GM23338 (cell line): ENCODE measurements at regions not wholly inside any gene's neighbourhood (a gene's known extent, or its start where the extent isn't known, plus 50 kb on each side); places are given as distances from the start of the nearest gene placed in this dataset.

ENCODE experiments used
- ATAC-seq: fragments of 200-7000 bp; cut with Tn5 transposase; 3 replicates; pipeline ENCODE4 v1.9.1; 2020
- DNase-seq: peaks from one replicate; pipeline ENCODE4 v3.0.0-alpha.2; 2015; ENCODE audit warnings: low spot score
- H2AFZ ChIP-seq: fragments of 200-600 bp; sonication (generic); 2 replicates; pipeline ENCODE4 v1.8.0; 2016; ENCODE audit warnings: antibody characterized with exemption, mild to moderate bottlenecking, moderate library complexity
- H3F3A ChIP-seq: fragments of 200-600 bp; sonication (generic); replicated peaks from 2 replicates; pipeline ENCODE4 v1.8.0; 2017; ENCODE audit warnings: antibody characterized with exemption, mixed run types, low read depth
- H3K27ac ChIP-seq: fragments of 200-600 bp; sonication (generic); 2 replicates; pipeline ENCODE4 v1.6.1; 2016; ENCODE audit warnings: low read depth
- H3K27me3 ChIP-seq: fragments of 200-600 bp; sonication (generic); 2 replicates; pipeline ENCODE4 v1.8.0; 2016; ENCODE audit warnings: mild to moderate bottlenecking, mixed run types, moderate library complexity; ENCODE audit not compliant: insufficient read depth
- H3K36me3 ChIP-seq: fragments of 200-600 bp; sonication (generic); 2 replicates; pipeline ENCODE4 v1.8.0; 2016; ENCODE audit warnings: mild to moderate bottlenecking; ENCODE audit not compliant: insufficient read depth
- H3K4me1 ChIP-seq: fragments of 200-600 bp; sonication (generic); 2 replicates; pipeline ENCODE4 v1.8.0; 2016; ENCODE audit warnings: mild to moderate bottlenecking, moderate library complexity; ENCODE audit not compliant: insufficient read depth
- H3K4me2 ChIP-seq: fragments of 200-600 bp; sonication (generic); 2 replicates; pipeline ENCODE4 v1.7.1; 2017; ENCODE audit warnings: mixed run types
- H3K4me3 ChIP-seq: fragments of 200-600 bp; sonication (generic); 2 replicates; pipeline ENCODE4 v1.6.1; 2016; ENCODE audit warnings: mixed run types
- H3K79me2 ChIP-seq: fragments of 200-600 bp; sonication (generic); replicated peaks from 2 replicates; pipeline ENCODE4 v1.8.0; 2017; ENCODE audit warnings: mild to moderate bottlenecking; ENCODE audit not compliant: insufficient read depth
- H3K9me2 ChIP-seq: fragments of 200-600 bp; sonication (generic); 2 replicates; pipeline ENCODE4 v1.8.0; 2017; ENCODE audit not compliant: insufficient read depth
- H4K20me1 ChIP-seq: fragments of 200-600 bp; sonication (generic); replicated peaks from 2 replicates; pipeline ENCODE4 v1.8.0; 2017; ENCODE audit warnings: mild to moderate bottlenecking; ENCODE audit not compliant: insufficient read depth
- H3K27ac Mint-ChIP-seq: 2 replicates; pipeline ENCODE4 v1.8.0; 2020; ENCODE audit warnings: inconsistent platforms, mild to moderate bottlenecking, moderate library complexity, mixed read lengths
- H3K27me3 Mint-ChIP-seq: 3 replicates; pipeline ENCODE4 v1.8.0; 2022; ENCODE audit warnings: low read depth, mild to moderate bottlenecking, moderate library complexity, mixed read lengths, inconsistent platforms; ENCODE audit not compliant: insufficient read depth, poor library complexity
- H3K36me3 Mint-ChIP-seq: 3 replicates; pipeline ENCODE4 v1.8.0; 2021; ENCODE audit warnings: low read depth, mild to moderate bottlenecking, inconsistent platforms, moderate library complexity, mixed read lengths
- H3K4me1 Mint-ChIP-seq: 3 replicates; pipeline ENCODE4 v1.8.0; 2020; ENCODE audit warnings: mild to moderate bottlenecking, inconsistent platforms, mixed read lengths
- H3K4me3 Mint-ChIP-seq: 3 replicates; pipeline ENCODE4 v1.8.0; 2021; ENCODE audit warnings: moderate library complexity, mild to moderate bottlenecking, inconsistent platforms, mixed read lengths
- H3K9me3 Mint-ChIP-seq: 3 replicates; pipeline ENCODE4 v1.8.0; 2020; ENCODE audit warnings: moderate library complexity, mild to moderate bottlenecking, inconsistent platforms, mixed read lengths
- CTCF ChIP-seq, 2 experiments: fragments of 200-600 bp in 1 of 2; sonication (generic) in 1 of 2; conservative IDR thresholded peaks; 2 replicates each; pipeline versions ENCODE4 v1.5.1 to v1.6.1; 2016 to 2017; ENCODE audit warnings: antibody characterized with exemption in 2 of 2, low read depth in 2 of 2, mild to moderate bottlenecking in 2 of 2, moderate library complexity in 1 of 2
- EZH2 ChIP-seq: fragments of 200-600 bp; sonication (generic); IDR thresholded peaks from one replicate; pipeline ENCODE4 v1.8.0; 2017; ENCODE audit warnings: antibody characterized with exemption, mild to moderate bottlenecking, low read depth; ENCODE audit not compliant: unreplicated experiment
- EZH2phosphoT487 ChIP-seq: fragments of 200-600 bp; sonication (generic); IDR thresholded peaks from one replicate; pipeline ENCODE4 v1.8.1; 2018; ENCODE audit warnings: antibody characterized with exemption; ENCODE audit not compliant: unreplicated experiment
- JUNB ChIP-seq: IDR thresholded peaks from one replicate; pipeline ENCODE4 v1.6.1; 2016; ENCODE audit warnings: antibody characterized with exemption; ENCODE audit not compliant: unreplicated experiment
- ZNF114 ChIP-seq: fragments of 250-450 bp; sonication (Bioruptor Pico); IDR thresholded peaks from 2 replicates; pipeline ENCODE4 v1.5.0; 2020; ENCODE audit warnings: mild to moderate bottlenecking, moderate library complexity
- TF ChIP-seq, protein P1 (sequence below): IDR thresholded peaks from 2 replicates; pipeline ENCODE4 v1.6.1; 2016; ENCODE audit warnings: antibody characterized with exemption
- TF ChIP-seq, protein P2 (sequence below): fragments of 250-450 bp; sonication (Bioruptor Pico); IDR thresholded peaks from 2 replicates; pipeline ENCODE4 v1.5.0; 2020; ENCODE audit warnings: mild to moderate bottlenecking, moderate library complexity

- Histone ChIP-seq H3K4me2 (no peak overlapping the region; the same call in 1 of the 2 replicates), H3K4me3 (no peak overlapping the region), H3K9me2 (no peaks in the 10 kb centered on the region), H4K20me1 (no peaks in the 10 kb centered on the region), H3K27ac (no peak overlapping the region), H3K4me1 (peaks cover 14% of the 10 kb centered on the region), H3K36me3 (no peaks in the 10 kb centered on the region), H3F3A (no peaks in the 10 kb centered on the region), H3K79me2 (no peaks in the 10 kb centered on the region), H2AFZ (peak overlapping the region; percentile 92), H3K27me3 (no peaks in the 10 kb centered on the region)
- TF ChIP-seq, protein P1, sequence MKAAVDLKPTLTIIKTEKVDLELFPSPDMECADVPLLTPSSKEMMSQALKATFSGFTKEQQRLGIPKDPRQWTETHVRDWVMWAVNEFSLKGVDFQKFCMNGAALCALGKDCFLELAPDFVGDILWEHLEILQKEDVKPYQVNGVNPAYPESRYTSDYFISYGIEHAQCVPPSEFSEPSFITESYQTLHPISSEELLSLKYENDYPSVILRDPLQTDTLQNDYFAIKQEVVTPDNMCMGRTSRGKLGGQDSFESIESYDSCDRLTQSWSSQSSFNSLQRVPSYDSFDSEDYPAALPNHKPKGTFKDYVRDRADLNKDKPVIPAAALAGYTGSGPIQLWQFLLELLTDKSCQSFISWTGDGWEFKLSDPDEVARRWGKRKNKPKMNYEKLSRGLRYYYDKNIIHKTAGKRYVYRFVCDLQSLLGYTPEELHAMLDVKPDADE: no peak
- TF ChIP-seq JUNB (no peak), CTCF (conservative IDR thresholded peaks at IDR 0.05; ENCODE audit: low read depth in 2 of 2) (no peak), EZH2phosphoT487 (no peak), EZH2 (no peak), ZNF114 (CRISPR knock-in tag) (no peak)
- TF ChIP-seq, protein P2, sequence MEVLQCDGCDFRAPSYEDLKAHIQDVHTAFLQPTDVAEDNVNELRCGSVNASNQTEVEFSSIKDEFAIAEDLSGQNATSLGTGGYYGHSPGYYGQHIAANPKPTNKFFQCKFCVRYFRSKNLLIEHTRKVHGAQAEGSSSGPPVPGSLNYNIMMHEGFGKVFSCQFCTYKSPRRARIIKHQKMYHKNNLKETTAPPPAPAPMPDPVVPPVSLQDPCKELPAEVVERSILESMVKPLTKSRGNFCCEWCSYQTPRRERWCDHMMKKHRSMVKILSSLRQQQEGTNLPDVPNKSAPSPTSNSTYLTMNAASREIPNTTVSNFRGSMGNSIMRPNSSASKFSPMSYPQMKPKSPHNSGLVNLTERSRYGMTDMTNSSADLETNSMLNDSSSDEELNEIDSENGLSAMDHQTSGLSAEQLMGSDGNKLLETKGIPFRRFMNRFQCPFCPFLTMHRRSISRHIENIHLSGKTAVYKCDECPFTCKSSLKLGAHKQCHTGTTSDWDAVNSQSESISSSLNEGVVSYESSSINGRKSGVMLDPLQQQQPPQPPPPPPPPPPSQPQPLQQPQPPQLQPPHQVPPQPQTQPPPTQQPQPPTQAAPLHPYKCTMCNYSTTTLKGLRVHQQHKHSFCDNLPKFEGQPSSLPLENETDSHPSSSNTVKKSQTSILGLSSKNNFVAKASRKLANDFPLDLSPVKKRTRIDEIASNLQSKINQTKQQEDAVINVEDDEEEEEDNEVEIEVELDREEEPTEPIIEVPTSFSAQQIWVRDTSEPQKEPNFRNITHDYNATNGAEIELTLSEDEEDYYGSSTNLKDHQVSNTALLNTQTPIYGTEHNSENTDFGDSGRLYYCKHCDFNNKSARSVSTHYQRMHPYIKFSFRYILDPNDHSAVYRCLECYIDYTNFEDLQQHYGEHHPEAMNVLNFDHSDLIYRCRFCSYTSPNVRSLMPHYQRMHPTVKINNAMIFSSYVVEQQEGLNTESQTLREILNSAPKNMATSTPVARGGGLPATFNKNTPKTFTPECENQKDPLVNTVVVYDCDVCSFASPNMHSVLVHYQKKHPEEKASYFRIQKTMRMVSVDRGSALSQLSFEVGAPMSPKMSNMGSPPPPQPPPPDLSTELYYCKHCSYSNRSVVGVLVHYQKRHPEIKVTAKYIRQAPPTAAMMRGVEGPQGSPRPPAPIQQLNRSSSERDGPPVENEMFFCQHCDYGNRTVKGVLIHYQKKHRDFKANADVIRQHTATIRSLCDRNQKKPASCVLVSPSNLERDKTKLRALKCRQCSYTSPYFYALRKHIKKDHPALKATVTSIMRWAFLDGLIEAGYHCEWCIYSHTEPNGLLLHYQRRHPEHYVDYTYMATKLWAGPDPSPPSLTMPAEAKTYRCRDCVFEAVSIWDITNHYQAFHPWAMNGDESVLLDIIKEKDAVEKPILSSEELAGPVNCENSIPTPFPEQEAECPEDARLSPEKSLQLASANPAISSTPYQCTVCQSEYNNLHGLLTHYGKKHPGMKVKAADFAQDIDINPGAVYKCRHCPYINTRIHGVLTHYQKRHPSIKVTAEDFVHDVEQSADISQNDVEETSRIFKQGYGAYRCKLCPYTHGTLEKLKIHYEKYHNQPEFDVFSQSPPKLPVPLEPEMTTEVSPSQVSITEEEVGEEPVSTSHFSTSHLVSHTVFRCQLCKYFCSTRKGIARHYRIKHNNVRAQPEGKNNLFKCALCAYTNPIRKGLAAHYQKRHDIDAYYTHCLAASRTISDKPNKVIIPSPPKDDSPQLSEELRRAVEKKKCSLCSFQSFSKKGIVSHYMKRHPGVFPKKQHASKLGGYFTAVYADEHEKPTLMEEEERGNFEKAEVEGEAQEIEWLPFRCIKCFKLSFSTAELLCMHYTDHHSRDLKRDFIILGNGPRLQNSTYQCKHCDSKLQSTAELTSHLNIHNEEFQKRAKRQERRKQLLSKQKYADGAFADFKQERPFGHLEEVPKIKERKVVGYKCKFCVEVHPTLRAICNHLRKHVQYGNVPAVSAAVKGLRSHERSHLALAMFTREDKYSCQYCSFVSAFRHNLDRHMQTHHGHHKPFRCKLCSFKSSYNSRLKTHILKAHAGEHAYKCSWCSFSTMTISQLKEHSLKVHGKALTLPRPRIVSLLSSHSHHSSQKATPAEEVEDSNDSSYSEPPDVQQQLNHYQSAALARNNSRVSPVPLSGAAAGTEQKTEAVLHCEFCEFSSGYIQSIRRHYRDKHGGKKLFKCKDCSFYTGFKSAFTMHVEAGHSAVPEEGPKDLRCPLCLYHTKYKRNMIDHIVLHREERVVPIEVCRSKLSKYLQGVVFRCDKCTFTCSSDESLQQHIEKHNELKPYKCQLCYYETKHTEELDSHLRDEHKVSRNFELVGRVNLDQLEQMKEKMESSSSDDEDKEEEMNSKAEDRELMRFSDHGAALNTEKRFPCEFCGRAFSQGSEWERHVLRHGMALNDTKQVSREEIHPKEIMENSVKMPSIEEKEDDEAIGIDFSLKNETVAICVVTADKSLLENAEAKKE (CRISPR knock-in tag): no peak
- Mint-ChIP-seq H3K9me3 (no peaks in the 10 kb centered on the region), H3K36me3 (no peaks in the 10 kb centered on the region), H3K27me3 (peaks cover 19% of the 10 kb centered on the region), H3K27ac (no peak overlapping the region), H3K4me1 (peaks cover 46% of the 10 kb centered on the region), H3K4me3 (no peak overlapping the region; the same call in 2 of the 3 replicates)
- ATAC-seq (no peak), DNase-seq (no peak)
Observed at GRCh38 chr2:9756692-9757250, 86.5 kb upstream of the TAF1B start.
